Coronary artery (tissue), 2 donors: ENCODE measurements at regions not wholly inside any gene's neighbourhood (a gene's known extent, or its start where the extent isn't known, plus 50 kb on each side); places are given as distances from the start of the nearest gene placed in this dataset.

ENCODE experiments used
- DNase-seq: peaks from one replicate; pipeline ENCODE4 v3.0.0-alpha.2; 2017; ENCODE audit warnings: low spot score
- H3K27ac ChIP-seq, 2 donors: fragments of 200-600 bp; sonication (generic); one replicate each; pipeline ENCODE4 v1.5.1; 2016 to 2019
- H3K4me3 ChIP-seq: fragments of 200-600 bp; sonication (generic); 2 replicates; pipeline ENCODE4 v1.5.1; 2016; ENCODE audit warnings: mild to moderate bottlenecking, moderate library complexity
- CTCF ChIP-seq: fragments of 200-600 bp; sonication (generic); IDR thresholded peaks from one replicate; pipeline ENCODE4 v1.5.1; 2019; ENCODE audit warnings: antibody characterized with exemption

GRCh38 chr16:50478075-50478772 lies 70.0 kb upstream of the NKD1 start:
- Histone ChIP-seq H3K27ac (no peak overlapping the region), H3K4me3 (no peak overlapping the region)
- TF ChIP-seq CTCF: no peak
- DNase-seq: no peak

GRCh38 chr16:50476486-50477255 lies 71.5 kb upstream of the NKD1 start:
- no peak overlapping the region for H3K4me3 ChIP-seq
- DNase-seq: no peak
- TF ChIP-seq CTCF: no peak

GRCh38 chr16:50475170-50475569 lies 73.0 kb upstream of the NKD1 start:
- H3K27ac ChIP-seq: no peak overlapping the region
- no peak overlapping the region for H3K4me3 ChIP-seq
- DNase-seq: no peak
- no peak for TF ChIP-seq CTCF

More at GRCh38 chr16:50476486-50477255, 71.5 kb upstream of the NKD1 start:
- H3K27ac ChIP-seq: no peak overlapping the region

GRCh38 chr16:50474138-50474537 lies 74.1 kb upstream of the NKD1 start:
- TF ChIP-seq CTCF: no peak
- Histone ChIP-seq H3K27ac (no peak overlapping the region), H3K4me3 (no peak overlapping the region)
- no peak for DNase-seq

GRCh38 chr16:50473356-50473945 lies 74.7 kb upstream of the NKD1 start:
- no peak for DNase-seq
- Histone ChIP-seq H3K27ac (no peak overlapping the region), H3K4me3 (no peak overlapping the region)
- TF ChIP-seq CTCF: no peak

GRCh38 chr16:50472472-50472871 lies 75.7 kb upstream of the NKD1 start:
- no peak overlapping the region for H3K4me3 ChIP-seq
- no peak overlapping the region for H3K27ac ChIP-seq
- no peak for TF ChIP-seq CTCF
- no peak for DNase-seq
